K562 (cell line): ENCODE measurements at regions not wholly inside any gene's neighbourhood (a gene's known extent, or its start where the extent isn't known, plus 50 kb on each side); places are given as distances from the start of the nearest gene placed in this dataset.

Experiments
- ATAC-seq: fragments of 200-7000 bp; cut with Tn5 transposase; 3 replicates; pipeline ENCODE4 v1.9.1; 2020; ENCODE audit warnings: moderate library complexity
- BruUV-seq: library from RNA; stranded (reverse); fragments of 400-500 nt; replicated peaks from 2 replicates; lab custom pipeline; 2021; lab: Mats Ljungman, UMichigan
- CTCF ChIA-PET: fragments of 300-600 bp; formaldehyde crosslinking; extraction: SDS; loops from one replicate; lab custom pipeline; 2021; ENCODE audit warnings: low intra/inter-chr PET ratio; lab: Yijun Ruan, JAX
- POLR2A ChIA-PET: fragments of 300-600, 350-650 bp; sonication (Branson Sonifier 250); formaldehyde crosslinking; extraction: SDS; loops from one replicate; lab custom pipeline; 2021; ENCODE audit warnings: antibody characterized with exemption, inconsistent platforms; lab: Yijun Ruan, JAX
- DNase-seq, 4 experiments: peaks; one replicate each; pipeline versions ENCODE4 v3.0.0 to v3.0.0-alpha.2; 2011 to 2018; ENCODE audit warnings: low spot score in 3 of 4, mixed read lengths in 3 of 4; ENCODE audit errors: extremely low read depth in 1 of 4
- FAIRE-seq: peaks from 2 replicates; lab custom pipeline; 2011; peaks lifted over from hg19 to GRCh38; lab: Jason Lieb, UNC
- H2AFZ ChIP-seq: 2 replicates; pipeline ENCODE4 v1.6.0; 2011; ENCODE audit warnings: low read depth, low read length, control low read depth, inconsistent platforms
- H3K27ac ChIP-seq: fragments of 200-600 bp; 3 replicates; pipeline ENCODE4 v1.8.0; 2011; ENCODE audit warnings: low read depth, mild to moderate bottlenecking, control low read depth, inconsistent platforms, low read length, moderate library complexity, mixed read lengths; ENCODE audit errors: extremely low read depth
- H3K27me3 ChIP-seq, 2 experiments: fragments of 300-600 bp in 1 of 2; 2 replicates in 1 of 2; 3 replicates in 1 of 2; pipeline versions ENCODE4 v1.6.0 to v1.8.0; 2011; ENCODE audit warnings: inconsistent platforms in 2 of 2, low read length in 2 of 2, mild to moderate bottlenecking in 1 of 2, mixed read lengths in 1 of 2, moderate library complexity in 1 of 2; ENCODE audit not compliant: control insufficient read depth in 2 of 2, insufficient read depth in 2 of 2
- H3K36me3 ChIP-seq: fragments of 300-600 bp; 3 replicates; pipeline ENCODE4 v1.8.0; 2011; ENCODE audit warnings: mild to moderate bottlenecking, low read length, inconsistent platforms; ENCODE audit not compliant: control insufficient read depth, insufficient read depth
- H3K4me1 ChIP-seq, 2 experiments: fragments of 200-600 bp in 1 of 2; replicated peaks in 1 of 2; 2 replicates in 1 of 2; 3 replicates in 1 of 2; pipeline versions ENCODE4 v1.5.1 to v1.8.0; 2011; ENCODE audit warnings: inconsistent platforms in 2 of 2, low read length in 2 of 2, mild to moderate bottlenecking in 1 of 2, mixed read lengths in 1 of 2, moderate library complexity in 1 of 2; ENCODE audit not compliant: control insufficient read depth in 2 of 2, insufficient read depth in 2 of 2
- H3K4me2 ChIP-seq: 2 replicates; pipeline ENCODE4 v1.6.1; 2011; ENCODE audit warnings: low read length, control low read depth, inconsistent platforms, mixed read lengths; ENCODE audit not compliant: insufficient read depth
- H3K4me3 ChIP-seq: fragments of 200-600 bp; sonication (generic), shearing (Covaris generic); 2 replicates; pipeline ENCODE4 v1.5.1; 2016; ENCODE audit warnings: control low read depth, inconsistent platforms
- H3K79me2 ChIP-seq: fragments of 200-600 bp; 3 replicates; pipeline ENCODE4 v1.8.0; 2011; ENCODE audit warnings: low read length, inconsistent platforms; ENCODE audit not compliant: control insufficient read depth, insufficient read depth
- H3K9ac ChIP-seq, 2 experiments: 2 replicates each; pipeline versions ENCODE4 v1.6.0 to v1.6.1; 2011; ENCODE audit warnings: low read depth in 2 of 2, low read length in 2 of 2, control low read depth in 1 of 2, inconsistent platforms in 1 of 2, mild to moderate bottlenecking in 1 of 2, mixed read lengths in 1 of 2; ENCODE audit not compliant: insufficient read depth in 1 of 2
- H3K9me1 ChIP-seq: one replicate; pipeline ENCODE4 v1.6.0; 2011; ENCODE audit warnings: inconsistent platforms, mild to moderate bottlenecking, low read length, moderate library complexity; ENCODE audit not compliant: control insufficient read depth, insufficient read depth
- H3K9me3 ChIP-seq: replicated peaks from 2 replicates; pipeline ENCODE4 v1.5.1; 2011; ENCODE audit warnings: low read depth, low read length, inconsistent platforms; ENCODE audit not compliant: control insufficient read depth, insufficient read depth
- H4K20me1 ChIP-seq: replicated peaks from 2 replicates; pipeline ENCODE4 v1.6.1; 2011; ENCODE audit warnings: low read length, inconsistent platforms, mixed read lengths; ENCODE audit not compliant: control insufficient read depth, insufficient read depth
- TEAD4 ChIP-seq, 2 experiments: sonication (generic) in 1 of 2; formaldehyde crosslinking in 1 of 2; IDR thresholded peaks; 2 replicates each; pipeline versions ENCODE4 v1.6.1 to v1.8.0; 2012 to 2022; ENCODE audit warnings: borderline replicate concordance in 1 of 2, inconsistent platforms in 1 of 2, low read length in 1 of 2, mild to moderate bottlenecking in 1 of 2, missing genetic modification reagents in 1 of 2
- XRCC4 ChIP-seq: IDR thresholded peaks from one replicate; pipeline ENCODE4 v1.6.1; 2011; ENCODE audit not compliant: insufficient read depth, insufficient read length; ENCODE audit errors: extremely low read depth
- ZNF408 ChIP-seq: fragments of 250-450 bp; sonication (Bioruptor Pico); IDR thresholded peaks from 2 replicates; pipeline ENCODE4 v1.4.0; 2020; ENCODE audit warnings: low read depth, mild to moderate bottlenecking, moderate library complexity
- WGBS: fragments of 100-300 bp; shearing (Covaris generic); methylation state at CpG from one replicate; pipeline ENCODE4 v1.1.6; 2016; ENCODE audit warnings: low coverage, mixed read lengths; ENCODE audit not compliant: insufficient coverage; ENCODE audit errors: missing lambda C conversion rate; 5-methylcytosine and 5-hydroxymethylcytosine counted together
- in situ Hi-C: fragments of 300-500 bp; cut with MboI; formaldehyde crosslinking; loops from 4 replicates; pipeline ENCODE4 v1.15.0; 2018; ENCODE audit warnings: inconsistent platforms, mixed read lengths
- intact Hi-C: fragments of 100-400 bp; cut with micrococcal nuclease; formaldehyde crosslinking; loops from 2 replicates; pipeline ENCODE4 v1.14.2; 2022
- TF ChIP-seq, protein P1 (sequence below): fragments of 450-650 bp; formaldehyde crosslinking; IDR thresholded peaks from 2 replicates; pipeline ENCODE4 v1.4.0; 2020; ENCODE audit warnings: mild to moderate bottlenecking, moderate library complexity

GRCh38 chr2:142742371-142743214 is 134.9 kb upstream of the KYNU start:
- TF ChIP-seq ZNF408 (CRISPR knock-in tag) (no peak), XRCC4 (no peak), TEAD4 (IDR thresholded peaks at IDR 0.05; ENCODE audit: low read length) (no peak), TEAD4 (CRISPR knock-in tag; IDR thresholded peaks at IDR 0.05; ENCODE audit: borderline replicate concordance) (no peak)
- TF ChIP-seq, protein P1, sequence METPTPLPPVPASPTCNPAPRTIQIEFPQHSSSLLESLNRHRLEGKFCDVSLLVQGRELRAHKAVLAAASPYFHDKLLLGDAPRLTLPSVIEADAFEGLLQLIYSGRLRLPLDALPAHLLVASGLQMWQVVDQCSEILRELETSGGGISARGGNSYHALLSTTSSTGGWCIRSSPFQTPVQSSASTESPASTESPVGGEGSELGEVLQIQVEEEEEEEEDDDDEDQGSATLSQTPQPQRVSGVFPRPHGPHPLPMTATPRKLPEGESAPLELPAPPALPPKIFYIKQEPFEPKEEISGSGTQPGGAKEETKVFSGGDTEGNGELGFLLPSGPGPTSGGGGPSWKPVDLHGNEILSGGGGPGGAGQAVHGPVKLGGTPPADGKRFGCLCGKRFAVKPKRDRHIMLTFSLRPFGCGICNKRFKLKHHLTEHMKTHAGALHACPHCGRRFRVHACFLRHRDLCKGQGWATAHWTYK (CRISPR knock-in tag): no peak
- TF ChIP-seq, all 486 proteins: peak for 0
- in situ Hi-C loops: no loop called here
- intact Hi-C loops: no loop called here
- Histone ChIP-seq H2AFZ (no peak overlapping the region), H4K20me1 (no peaks in the 10 kb centered on the region), H3K4me3 (no peak overlapping the region), H3K36me3 (no peaks in the 10 kb centered on the region), H3K9me3 (no peaks in the 10 kb centered on the region), H3K27me3 (no peaks in the 10 kb centered on the region), H3K79me2 (no peaks in the 10 kb centered on the region), H3K4me2 (no peak overlapping the region), H3K27ac (no peak overlapping the region), H3K9ac (no peak overlapping the region), H3K4me1 (no peaks in the 10 kb centered on the region), H3K9me1 (no peaks in the 10 kb centered on the region)
- ATAC-seq (no peak), DNase-seq (no peak), FAIRE-seq (no peak)
- POLR2A ChIA-PET: interaction anchor here (1.1 kb wide), 1 partner anchor 9 kb away, joined by 3 read pairs; no protein-coding TSS in a partner anchor
- WGBS: 3% methylated on average over 5 of the region's 5 CpGs
- CTCF ChIA-PET: no interaction called here
- no TSS peak for BruUV-seq
